Breast epithelium (tissue), 3 donors: ENCODE measurements at regions not wholly inside any gene's neighbourhood (a gene's known extent, or its start where the extent isn't known, plus 50 kb on each side); places are given as distances from the start of the nearest gene placed in this dataset.

Source experiments
- POLR2A ChIP-seq: fragments of 450-650 bp; IDR thresholded peaks from one replicate; pipeline ENCODE4 v1.6.1; 2016; ENCODE audit warnings: antibody characterized with exemption, mild to moderate bottlenecking, moderate library complexity
- POLR2AphosphoS5 ChIP-seq, 3 donors: sonication (generic); formaldehyde crosslinking; IDR thresholded peaks; one replicate each; pipeline ENCODE4 v1.6.1; 2017; ENCODE audit warnings: antibody characterized with exemption in 3 of 3
- TF ChIP-seq, protein P1 (sequence below), 3 donors: fragments of 450-650 bp; IDR thresholded peaks; one replicate each; pipeline ENCODE4 v1.5.1; 2016 to 2017; ENCODE audit warnings: antibody characterized with exemption in 3 of 3, mild to moderate bottlenecking in 3 of 3, moderate library complexity in 3 of 3

DNA sequence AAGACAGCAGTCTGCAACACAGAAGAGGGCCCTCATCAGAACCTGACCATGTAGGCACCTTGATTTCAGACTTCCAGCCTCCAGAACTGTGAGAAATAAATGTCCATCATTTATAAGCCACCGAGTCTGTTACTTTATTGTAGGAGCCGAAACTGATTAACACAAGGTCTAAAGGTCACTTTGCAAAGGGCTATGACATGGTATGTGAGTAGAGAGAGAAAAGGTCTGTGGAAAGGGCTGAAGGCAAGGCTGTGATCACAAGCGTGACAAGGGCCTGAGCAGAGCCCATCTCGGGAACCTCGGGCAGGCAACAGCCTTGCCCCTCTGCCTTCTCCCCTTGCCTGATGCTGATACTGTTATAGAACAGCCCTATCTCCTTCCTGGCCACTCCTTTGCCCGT, 73.4 kb upstream of the TEAD1 start:
- TF ChIP-seq, protein P1, sequence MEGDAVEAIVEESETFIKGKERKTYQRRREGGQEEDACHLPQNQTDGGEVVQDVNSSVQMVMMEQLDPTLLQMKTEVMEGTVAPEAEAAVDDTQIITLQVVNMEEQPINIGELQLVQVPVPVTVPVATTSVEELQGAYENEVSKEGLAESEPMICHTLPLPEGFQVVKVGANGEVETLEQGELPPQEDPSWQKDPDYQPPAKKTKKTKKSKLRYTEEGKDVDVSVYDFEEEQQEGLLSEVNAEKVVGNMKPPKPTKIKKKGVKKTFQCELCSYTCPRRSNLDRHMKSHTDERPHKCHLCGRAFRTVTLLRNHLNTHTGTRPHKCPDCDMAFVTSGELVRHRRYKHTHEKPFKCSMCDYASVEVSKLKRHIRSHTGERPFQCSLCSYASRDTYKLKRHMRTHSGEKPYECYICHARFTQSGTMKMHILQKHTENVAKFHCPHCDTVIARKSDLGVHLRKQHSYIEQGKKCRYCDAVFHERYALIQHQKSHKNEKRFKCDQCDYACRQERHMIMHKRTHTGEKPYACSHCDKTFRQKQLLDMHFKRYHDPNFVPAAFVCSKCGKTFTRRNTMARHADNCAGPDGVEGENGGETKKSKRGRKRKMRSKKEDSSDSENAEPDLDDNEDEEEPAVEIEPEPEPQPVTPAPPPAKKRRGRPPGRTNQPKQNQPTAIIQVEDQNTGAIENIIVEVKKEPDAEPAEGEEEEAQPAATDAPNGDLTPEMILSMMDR (IDR thresholded peaks at IDR 0.05): no peak
- no peak for TF ChIP-seq POLR2A
- no peak for TF ChIP-seq POLR2AphosphoS5 (IDR thresholded peaks at IDR 0.05)
